Jurkat, Clone E6-1 (cell line): ENCODE measurements at regions not wholly inside any gene's neighbourhood (a gene's known extent, or its start where the extent isn't known, plus 50 kb on each side); places are given as distances from the start of the nearest gene placed in this dataset.
"Not testable (repeated sequence)": the region's sequence is repeated elsewhere in the genome, so short reads cannot be mapped to it uniquely, and the experiment has no call there.

Experiments
- DNase-seq: peaks from one replicate; pipeline ENCODE4 v3.0.0-alpha.2; 2011; ENCODE audit warnings: low read depth, low spot score
- H3K4me3 ChIP-seq: 2 replicates; pipeline ENCODE4 v1.5.1; 2011; ENCODE audit warnings: mild to moderate bottlenecking, low read length, control low read depth, moderate library complexity

GRCh38 chr5:2381070-2381469 lies 370.4 kb downstream of the IRX2 start:
- no peak for DNase-seq
- H3K4me3 ChIP-seq, result no peak overlapping the region

DNA sequence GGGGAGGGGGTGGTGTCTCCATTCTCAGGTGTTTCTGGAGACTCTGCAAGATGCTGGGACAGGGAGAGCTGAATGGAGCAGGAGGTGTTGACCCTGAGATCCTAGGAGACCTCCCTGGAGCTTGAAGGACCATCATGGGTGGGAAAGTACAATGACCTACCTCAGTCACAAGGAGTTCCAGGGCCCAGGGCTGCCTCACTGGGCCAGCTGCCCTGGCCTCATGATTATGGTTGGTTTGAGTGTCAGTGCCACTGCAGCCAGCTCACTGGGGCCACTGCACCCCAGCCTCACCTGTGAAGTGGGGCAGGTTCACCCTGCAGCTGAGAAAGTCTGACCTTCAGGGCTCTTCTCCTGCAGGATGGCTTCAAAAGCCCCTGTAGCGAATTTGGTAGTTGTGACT lies 372.5 kb downstream of the IRX2 start:
- no peak for DNase-seq
- H3K4me3 ChIP-seq, result no peak overlapping the region

- no peak for DNase-seq
- H3K4me3 ChIP-seq, result no peak overlapping the region
Measured at GRCh38 chr5:2378108-2378507, 373.4 kb downstream of the IRX2 start.

DNA sequence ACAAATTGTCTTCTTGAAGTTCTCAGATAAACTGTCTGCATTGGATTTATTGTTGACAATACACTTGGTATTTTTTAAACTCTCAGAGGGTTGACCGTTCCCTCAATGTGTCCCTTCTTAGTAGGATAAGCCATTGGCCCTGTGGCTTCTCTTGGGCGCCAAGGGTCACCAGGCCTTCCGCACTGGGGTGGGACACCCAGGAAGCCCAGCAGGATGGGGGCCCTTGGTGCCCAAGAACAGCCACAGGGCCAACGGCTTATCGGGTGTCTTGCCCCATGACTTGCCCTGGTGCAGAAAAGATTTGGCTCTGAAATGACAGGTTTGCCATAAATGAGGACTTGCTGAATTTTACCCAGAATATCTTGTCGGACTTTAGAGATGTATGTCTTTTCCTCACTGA lies 375.0 kb downstream of the IRX2 start:
- H3K4me3 ChIP-seq, result no peak overlapping the region
- DNase-seq, result no peak

DNA sequence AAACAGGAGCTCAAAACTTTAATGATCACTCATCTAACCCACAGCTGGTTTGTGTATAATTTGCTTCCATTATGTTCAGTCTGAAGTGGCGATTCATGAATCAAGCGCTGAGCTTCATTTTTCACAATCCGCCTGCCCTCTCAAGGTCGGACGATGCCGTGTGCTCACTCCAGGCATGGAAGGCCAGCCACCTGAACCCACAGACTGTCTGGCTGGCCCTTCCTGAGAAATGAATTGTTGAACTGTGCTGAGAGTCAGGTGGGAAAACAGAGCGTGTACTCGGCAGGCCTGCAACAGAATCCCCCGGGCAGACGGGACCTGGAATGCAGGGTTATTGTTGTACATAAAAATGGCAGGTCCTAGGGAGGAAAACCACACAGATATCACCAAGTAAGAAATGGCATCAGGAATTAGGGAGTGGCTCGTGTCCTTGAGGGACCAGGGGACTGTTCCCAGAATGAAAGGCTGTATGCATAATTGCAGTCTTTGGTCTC lies 375.7 kb downstream of the IRX2 start:
- H3K4me3 ChIP-seq, result no peak overlapping the region
- DNase-seq, result no peak

- DNase-seq, result no peak
- H3K4me3 ChIP-seq, result no peak overlapping the region
Measured at GRCh38 chr5:2375291-2375690, 376.2 kb downstream of the IRX2 start.

GRCh38 chr5:2374703-2375102 lies 376.8 kb downstream of the IRX2 start:
- DNase-seq, result no peak
- H3K4me3 ChIP-seq, result no peak overlapping the region

- no peak overlapping the region for H3K4me3 ChIP-seq
- DNase-seq, result no peak
Measured at GRCh38 chr5:2373631-2374030, 377.8 kb downstream of the IRX2 start.

- H3K4me3 ChIP-seq, result no peak overlapping the region
- no peak for DNase-seq
Measured at GRCh38 chr5:2371419-2371710, 380.1 kb downstream of the IRX2 start.

DNA sequence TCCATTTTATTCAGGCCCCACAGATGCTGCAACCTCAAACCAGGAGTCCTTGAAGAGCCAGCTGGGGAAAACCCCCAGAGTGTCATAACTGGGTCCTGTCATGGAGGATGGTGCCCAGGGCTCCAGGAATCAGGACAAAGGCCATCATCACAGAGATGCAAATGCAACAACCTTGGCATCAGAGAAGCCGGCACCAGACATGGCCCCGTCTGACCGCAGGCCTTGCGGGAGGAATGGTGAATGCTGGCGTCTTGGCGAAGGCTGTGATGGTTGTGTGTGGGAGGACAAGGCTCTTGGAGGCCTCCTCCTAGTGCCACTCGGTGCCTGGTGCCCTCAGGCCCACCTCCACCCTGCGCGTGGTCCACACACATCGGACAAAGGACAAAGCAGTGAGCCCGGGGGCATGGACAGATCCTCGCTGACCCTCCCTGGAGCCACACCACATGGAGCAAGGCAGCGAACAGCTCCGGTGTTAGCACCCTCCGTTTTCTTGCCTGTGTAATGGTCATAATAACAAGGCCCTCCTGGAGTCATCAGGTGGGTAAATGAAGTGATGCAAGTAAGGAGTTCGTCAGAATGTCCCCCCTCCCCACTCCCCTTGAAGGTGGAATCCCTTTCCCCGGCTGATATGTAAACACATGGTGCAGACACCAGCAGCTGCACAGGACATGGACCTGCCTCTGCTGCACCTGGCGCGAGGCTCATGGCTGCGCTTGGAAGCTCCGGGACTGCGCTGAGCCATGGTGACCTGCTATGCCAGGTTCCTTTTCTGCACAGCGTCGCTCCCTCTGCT lies 380.7 kb downstream of the IRX2 start:
- no peak for DNase-seq
- H3K4me3 ChIP-seq, result no peak overlapping the region

DNA sequence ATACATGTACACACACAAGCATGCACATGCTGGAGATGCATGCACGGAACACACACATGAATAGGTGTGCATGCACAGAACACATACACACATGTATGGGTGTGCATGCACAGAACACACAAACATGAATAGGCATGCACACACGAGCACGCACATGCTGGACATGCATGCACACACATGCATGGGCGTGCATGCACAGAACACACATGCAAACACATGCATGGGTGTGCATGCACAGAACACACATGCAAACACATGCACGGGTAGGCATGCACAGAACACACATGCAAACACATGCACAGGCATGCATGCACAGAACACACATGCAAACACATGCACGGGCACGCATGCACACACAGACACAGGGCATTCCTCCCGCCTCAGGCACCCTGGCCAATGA lies 382.3 kb downstream of the IRX2 start:
- no peak for DNase-seq
- H3K4me3 ChIP-seq, result no peak overlapping the region

DNA sequence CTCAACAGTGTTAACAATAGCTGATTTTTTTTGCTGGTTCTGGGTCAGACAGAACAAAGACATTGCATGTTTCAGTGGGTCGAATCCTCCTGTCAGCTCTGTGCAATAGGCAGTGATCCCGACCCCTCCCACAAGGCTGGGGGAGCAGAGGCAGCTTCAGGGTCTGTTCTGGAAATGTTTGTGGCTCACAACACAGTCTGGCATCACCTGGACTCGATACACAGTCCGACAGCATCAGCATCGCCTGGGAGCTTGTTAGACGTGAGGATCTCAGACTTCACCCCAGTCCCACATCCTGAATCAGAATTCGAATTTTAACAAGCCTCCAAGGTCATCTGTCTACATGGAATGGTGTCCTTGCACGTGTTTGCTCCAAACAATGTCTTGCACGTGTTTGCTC lies 384.7 kb downstream of the IRX2 start:
- DNase-seq, result no peak
- no peak overlapping the region for H3K4me3 ChIP-seq

GRCh38 chr5:2357309-2357708 lies 394.2 kb downstream of the IRX2 start:
- H3K4me3 ChIP-seq, result no peak overlapping the region
- no peak for DNase-seq

- no peak overlapping the region for H3K4me3 ChIP-seq
Measured at GRCh38 chr5:2355859-2356258, 395.6 kb downstream of the IRX2 start.

DNA sequence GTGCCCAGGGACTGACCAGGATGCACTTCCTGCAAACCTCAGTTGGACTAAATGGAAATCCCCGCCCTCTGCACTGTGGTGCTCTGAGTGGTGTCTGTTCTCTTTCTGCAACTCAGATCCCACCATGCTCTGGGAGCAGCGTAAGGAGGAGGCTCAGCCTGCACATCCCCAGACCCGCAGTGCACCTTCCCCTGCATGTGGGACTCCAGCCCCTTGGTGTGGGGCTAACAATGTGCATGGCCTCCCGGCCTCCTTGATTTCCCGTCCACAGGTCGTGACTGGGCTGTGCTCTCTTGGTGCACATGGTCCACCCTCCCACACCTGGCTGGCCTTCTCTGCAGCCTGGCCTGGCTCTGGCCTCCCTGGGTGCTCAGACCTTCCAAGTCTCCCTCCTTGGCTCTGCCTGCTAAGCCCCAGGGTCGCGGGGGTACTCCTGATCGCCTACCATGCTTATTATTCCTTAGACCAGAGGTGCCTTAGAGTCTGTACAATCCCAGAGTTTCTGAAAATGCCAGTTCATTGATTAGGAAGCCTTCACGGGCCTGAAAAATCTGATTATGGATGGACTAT lies 397.5 kb downstream of the IRX2 start:
- H3K4me3 ChIP-seq, result no peak overlapping the region
- DNase-seq, result no peak

More at GRCh38 chr5:2355859-2356258, 395.6 kb downstream of the IRX2 start:
- DNase-seq, result no peak

DNA sequence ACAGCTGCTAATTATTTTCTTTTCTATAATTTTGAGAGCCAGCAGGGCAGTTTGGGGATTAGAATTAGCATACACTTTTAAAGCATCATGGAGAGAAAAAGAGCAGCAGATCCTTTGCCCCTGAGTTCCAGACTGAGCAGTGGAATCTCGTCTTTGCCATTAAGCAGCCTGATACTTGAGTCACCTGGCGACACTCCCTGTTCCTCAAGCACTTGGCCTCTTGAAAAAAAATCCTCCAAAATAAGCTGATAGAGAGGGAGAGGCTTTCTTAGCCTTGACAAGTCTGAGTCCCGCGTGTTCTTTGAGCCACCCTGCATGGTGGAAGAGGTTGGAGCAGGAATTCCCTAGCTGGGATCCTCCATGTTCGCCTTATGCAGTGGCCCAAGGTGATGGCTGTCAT lies 398.3 kb downstream of the IRX2 start:
- no peak overlapping the region for H3K4me3 ChIP-seq
- DNase-seq, result no peak

DNA sequence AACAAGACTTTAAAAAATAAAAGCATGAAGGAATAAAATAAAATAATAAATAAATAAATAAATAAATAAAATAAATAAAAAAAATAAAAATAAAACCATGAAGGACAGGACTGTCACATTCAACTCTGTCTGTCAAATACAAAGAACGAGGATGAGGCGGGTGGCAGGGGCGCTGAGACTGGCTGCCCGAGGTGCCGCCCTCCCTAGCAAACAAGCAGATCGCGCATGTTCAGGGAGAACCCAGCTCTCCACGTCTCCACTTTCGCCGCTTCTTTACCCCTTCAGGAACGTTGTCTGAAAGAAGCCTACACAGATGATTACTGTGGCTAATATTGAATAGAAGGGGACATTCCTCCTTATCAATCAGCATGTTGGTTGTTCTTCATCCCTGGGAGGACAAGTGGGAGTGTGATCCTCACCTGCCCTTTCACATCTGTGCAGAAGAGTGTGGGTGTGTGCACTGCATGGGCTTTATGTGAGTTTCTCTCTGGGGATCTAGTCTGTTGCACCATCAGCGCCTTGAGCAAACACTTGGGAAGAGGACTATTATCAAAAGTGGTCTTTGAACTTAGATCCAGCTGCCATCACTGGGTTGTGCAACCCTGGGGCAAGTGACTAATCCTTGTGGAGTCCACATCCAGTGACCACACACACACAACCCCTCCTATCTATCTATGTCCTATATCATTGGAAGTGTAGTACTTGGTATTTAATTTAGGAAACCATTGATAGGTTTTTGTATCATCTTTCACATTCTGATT lies 399.2 kb downstream of the IRX2 start:
- H3K4me3 ChIP-seq, result no peak overlapping the region
- no peak for DNase-seq

DNA sequence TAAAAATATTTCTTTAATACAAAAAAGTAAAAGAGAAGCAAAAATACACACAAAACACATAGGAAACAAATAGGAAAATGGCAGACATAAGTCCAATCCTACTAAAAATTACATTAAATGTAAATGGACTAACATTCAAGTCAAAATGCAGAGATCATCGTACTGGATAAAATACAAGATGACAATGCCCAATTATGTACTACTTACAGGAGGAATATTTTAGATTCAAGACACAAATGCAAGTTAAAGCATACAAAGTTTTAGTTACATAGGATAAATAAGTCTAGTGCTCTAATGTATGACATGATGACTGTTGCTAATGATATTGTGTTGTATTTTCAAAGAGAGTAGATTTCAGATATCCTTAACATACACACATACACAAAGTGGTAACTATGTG lies 401.7 kb downstream of the IRX2 start:
- not testable (repeated sequence) for DNase-seq, H3K4me3 ChIP-seq

DNA sequence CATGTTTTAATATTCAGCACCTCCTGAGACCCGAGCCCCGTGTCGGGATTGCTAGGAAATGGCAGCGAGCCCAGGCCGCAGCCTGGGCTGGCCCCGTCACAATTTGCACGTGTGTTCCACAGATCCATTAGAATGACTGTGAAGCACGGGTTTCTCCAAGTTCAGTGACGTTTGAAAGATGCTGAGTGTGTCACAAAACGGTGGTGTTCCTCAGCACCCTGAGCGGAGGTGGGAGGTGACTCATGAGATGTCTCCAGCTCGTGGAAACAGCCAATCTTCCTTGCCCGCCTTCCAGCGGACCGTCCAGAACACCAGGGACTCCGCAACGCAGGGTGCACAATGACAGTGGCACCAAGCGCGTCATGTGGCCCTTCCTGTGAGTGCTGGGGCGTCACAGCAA lies 412.8 kb downstream of the IRX2 start:
- no peak overlapping the region for H3K4me3 ChIP-seq
- DNase-seq, result no peak

- no peak overlapping the region for H3K4me3 ChIP-seq
- no peak for DNase-seq
Measured at GRCh38 chr5:2335733-2336515, 415.6 kb downstream of the IRX2 start.
